ENCODE measurements at regions not wholly inside any gene's neighbourhood (a gene's known extent, or its start where the extent isn't known, plus 50 kb on each side); places are given as distances from the start of the nearest gene placed in this dataset.

DNA sequence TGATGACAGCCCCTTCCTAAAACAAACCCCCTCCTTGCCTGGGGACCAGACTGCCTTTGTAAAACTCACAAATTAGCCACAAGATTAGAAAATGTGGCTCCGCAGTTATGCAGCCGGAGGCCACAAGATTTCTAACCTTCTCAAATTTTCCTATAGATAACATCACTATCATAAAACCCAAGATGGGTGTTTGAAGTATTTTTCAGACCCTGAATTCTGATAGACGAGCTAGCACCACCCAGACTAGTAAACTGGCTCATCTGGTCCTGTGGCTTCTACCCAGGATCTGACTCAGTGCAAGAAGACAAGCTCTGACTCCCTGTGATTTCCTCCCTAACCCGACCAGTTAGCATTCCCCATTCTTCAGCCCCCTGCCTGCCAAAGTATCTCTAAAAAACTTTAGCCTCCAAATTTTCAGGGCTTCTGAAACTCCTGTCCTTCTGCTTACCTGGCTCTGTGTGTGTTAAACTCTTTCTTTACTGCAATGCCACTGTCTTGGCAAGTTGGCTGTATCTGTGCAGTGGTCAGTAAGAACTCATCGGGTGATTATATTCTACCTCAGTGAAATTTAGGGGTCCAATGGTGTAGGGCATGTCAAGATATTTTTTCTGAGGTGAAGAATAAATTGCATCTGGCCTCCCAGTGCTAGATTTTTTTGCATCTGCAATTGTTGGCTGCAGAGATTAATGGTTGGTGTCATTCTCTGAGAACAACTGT, 102.1 kb downstream of the S1PR1 start:
- no peak overlapping the region for H3K4me3 ChIP-seq (ENCODE audit: low read length)
- H3K9me3 ChIP-seq (replicated peaks; ENCODE audit: control insufficient read depth, low read depth, low read length) = no peaks in the 10 kb centered on the region
- no peaks in the 10 kb centered on the region for H3K36me3 ChIP-seq (ENCODE audit: control insufficient read depth, insufficient read depth, low read length)
- no peak overlapping the region for H3K27ac ChIP-seq (ENCODE audit: low read length)
- H3K27me3 ChIP-seq (ENCODE audit: control insufficient read depth, insufficient read depth, low read length) = no peaks in the 10 kb centered on the region
- WGBS (ENCODE audit: insufficient coverage) = 66% methylated on average over 3 of the region's 5 CpGs
- H3K4me1 ChIP-seq (ENCODE audit: control insufficient read depth, insufficient read depth, low read length) = no peaks in the 10 kb centered on the region
- DNase-seq = no peak

DNA sequence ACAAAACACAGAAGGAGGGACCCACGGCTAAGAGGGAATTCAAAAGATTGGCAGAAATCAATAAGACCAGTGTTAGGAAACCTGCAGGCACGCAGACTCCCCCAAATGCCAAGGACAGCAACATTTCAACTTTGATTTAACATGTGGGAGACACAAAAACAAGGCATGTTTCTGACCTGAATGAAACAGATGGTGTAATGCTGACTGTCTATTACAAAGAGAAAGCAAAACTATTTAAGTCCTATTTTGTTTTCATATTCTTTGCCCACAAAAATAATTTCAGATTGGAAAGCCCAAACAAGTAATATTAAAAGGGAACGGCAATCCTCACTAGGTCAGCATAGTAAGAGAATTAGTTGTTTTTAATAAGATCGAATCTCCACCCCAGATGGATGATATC, 107.9 kb downstream of the S1PR1 start:
- no peaks in the 10 kb centered on the region for H3K27me3 ChIP-seq (ENCODE audit: control insufficient read depth, insufficient read depth, low read length)
- no peak overlapping the region for H3K4me3 ChIP-seq (ENCODE audit: low read length)

GRCh38 chr1:101346419-101346818, 109.6 kb downstream of the S1PR1 start:
- Histone ChIP-seq H3K9me3 (replicated peaks; ENCODE audit: control insufficient read depth, low read depth, low read length) (no peaks in the 10 kb centered on the region), H3K27ac (ENCODE audit: low read length) (no peak overlapping the region), H3K4me3 (ENCODE audit: low read length) (no peak overlapping the region), H3K27me3 (ENCODE audit: control insufficient read depth, insufficient read depth, low read length) (no peaks in the 10 kb centered on the region), H3K4me1 (ENCODE audit: control insufficient read depth, insufficient read depth, low read length) (no peaks in the 10 kb centered on the region), H3K36me3 (ENCODE audit: control insufficient read depth, insufficient read depth, low read length) (no peaks in the 10 kb centered on the region)
- no CpG with 5 or more reads among the region's 2 CpGs for WGBS (ENCODE audit: insufficient coverage)
- DNase-seq = no peak

More for the DNA sequence above, 107.9 kb downstream of the S1PR1 start:
- Histone ChIP-seq H3K9me3 (replicated peaks; ENCODE audit: control insufficient read depth, low read depth, low read length) (no peaks in the 10 kb centered on the region), H3K36me3 (ENCODE audit: control insufficient read depth, insufficient read depth, low read length) (no peaks in the 10 kb centered on the region), H3K27ac (ENCODE audit: low read length) (no peak overlapping the region), H3K4me1 (ENCODE audit: control insufficient read depth, insufficient read depth, low read length) (no peaks in the 10 kb centered on the region)
- DNase-seq = no peak
- no CpG with 5 or more reads among the region's 4 CpGs for WGBS (ENCODE audit: insufficient coverage)

DNA sequence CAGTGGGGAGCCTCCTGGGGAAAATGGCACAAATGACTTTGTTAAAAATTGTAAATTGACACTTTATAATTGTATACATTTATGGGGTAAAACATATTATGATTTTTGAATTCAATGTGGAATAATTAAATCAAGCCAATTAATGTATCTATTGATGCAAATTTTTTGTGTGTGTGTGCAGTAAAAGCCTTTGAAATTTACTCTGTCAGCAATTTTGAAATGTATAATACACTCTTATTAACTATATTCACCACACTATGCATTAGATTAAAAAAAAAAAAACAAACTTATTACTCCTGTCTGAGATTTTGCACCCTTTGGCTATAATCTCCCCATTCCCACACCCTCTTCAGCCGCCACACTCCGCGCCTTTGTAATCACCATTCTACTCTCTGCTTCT, 119.2 kb downstream of the S1PR1 start:
- Histone ChIP-seq H3K4me3 (ENCODE audit: low read length) (no peak overlapping the region), H3K36me3 (ENCODE audit: control insufficient read depth, insufficient read depth, low read length) (no peaks in the 10 kb centered on the region), H3K27me3 (ENCODE audit: control insufficient read depth, insufficient read depth, low read length) (no peaks in the 10 kb centered on the region), H3K4me1 (ENCODE audit: control insufficient read depth, insufficient read depth, low read length) (no peaks in the 10 kb centered on the region), H3K27ac (ENCODE audit: low read length) (no peak overlapping the region), H3K9me3 (replicated peaks; ENCODE audit: control insufficient read depth, low read depth, low read length) (no peaks in the 10 kb centered on the region)
- no peak for DNase-seq
- WGBS (ENCODE audit: insufficient coverage) = no CpG with 5 or more reads among the region's 3 CpGs

GRCh38 chr1:101356604-101357443, 120.0 kb downstream of the S1PR1 start:
- Histone ChIP-seq H3K9me3 (replicated peaks; ENCODE audit: control insufficient read depth, low read depth, low read length) (no peaks in the 10 kb centered on the region), H3K27me3 (ENCODE audit: control insufficient read depth, insufficient read depth, low read length) (no peaks in the 10 kb centered on the region), H3K36me3 (ENCODE audit: control insufficient read depth, insufficient read depth, low read length) (no peaks in the 10 kb centered on the region), H3K4me3 (ENCODE audit: low read length) (no peak overlapping the region), H3K27ac (ENCODE audit: low read length) (no peak overlapping the region), H3K4me1 (ENCODE audit: control insufficient read depth, insufficient read depth, low read length) (no peaks in the 10 kb centered on the region)
- no CpG with 5 or more reads among the region's 5 CpGs for WGBS (ENCODE audit: insufficient coverage)
- DNase-seq = no peak

GRCh38 chr1:101357444-101357986, 120.7 kb downstream of the S1PR1 start:
- peak; percentile 81 for DNase-seq
- H3K27ac ChIP-seq (ENCODE audit: low read length) = no peak overlapping the region
- H3K27me3 ChIP-seq (ENCODE audit: control insufficient read depth, insufficient read depth, low read length) = no peaks in the 10 kb centered on the region
- no peaks in the 10 kb centered on the region for H3K9me3 ChIP-seq (replicated peaks; ENCODE audit: control insufficient read depth, low read depth, low read length)
- H3K4me1 ChIP-seq (ENCODE audit: control insufficient read depth, insufficient read depth, low read length) = no peaks in the 10 kb centered on the region
- WGBS (ENCODE audit: insufficient coverage) = 81% methylated on average over 3 of the region's 4 CpGs
- H3K4me3 ChIP-seq (ENCODE audit: low read length) = no peak overlapping the region
- no peaks in the 10 kb centered on the region for H3K36me3 ChIP-seq (ENCODE audit: control insufficient read depth, insufficient read depth, low read length)

DNA sequence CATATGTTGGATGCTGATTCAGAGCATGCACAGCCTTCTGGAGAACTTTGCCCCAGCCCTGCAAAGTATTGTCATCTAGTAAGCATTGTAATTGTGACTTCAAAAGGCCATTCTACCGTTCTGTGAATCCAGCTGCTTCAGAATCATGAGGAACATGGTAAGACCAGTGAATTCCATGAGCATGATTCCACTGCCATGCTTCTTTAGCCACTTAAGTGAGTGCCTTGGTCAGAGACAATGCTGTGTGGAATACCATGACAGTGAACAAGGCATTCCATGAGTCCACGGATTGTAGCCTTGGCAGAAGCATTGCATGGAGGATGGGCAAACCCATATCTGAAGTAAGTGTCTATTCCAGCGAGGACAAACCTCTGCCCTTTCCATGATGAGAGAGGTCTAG, 123.7 kb downstream of the S1PR1 start:
- DNase-seq = no peak
- 75% methylated on average over 3 of the region's 3 CpGs for WGBS (ENCODE audit: insufficient coverage)
- H3K4me1 ChIP-seq (ENCODE audit: control insufficient read depth, insufficient read depth, low read length) = no peaks in the 10 kb centered on the region
- no peaks in the 10 kb centered on the region for H3K27me3 ChIP-seq (ENCODE audit: control insufficient read depth, insufficient read depth, low read length)
- H3K36me3 ChIP-seq (ENCODE audit: control insufficient read depth, insufficient read depth, low read length) = no peaks in the 10 kb centered on the region
- no peaks in the 10 kb centered on the region for H3K9me3 ChIP-seq (replicated peaks; ENCODE audit: control insufficient read depth, low read depth, low read length)
- H3K27ac ChIP-seq (ENCODE audit: low read length) = no peak overlapping the region
- H3K4me3 ChIP-seq (ENCODE audit: low read length) = no peak overlapping the region

DNA sequence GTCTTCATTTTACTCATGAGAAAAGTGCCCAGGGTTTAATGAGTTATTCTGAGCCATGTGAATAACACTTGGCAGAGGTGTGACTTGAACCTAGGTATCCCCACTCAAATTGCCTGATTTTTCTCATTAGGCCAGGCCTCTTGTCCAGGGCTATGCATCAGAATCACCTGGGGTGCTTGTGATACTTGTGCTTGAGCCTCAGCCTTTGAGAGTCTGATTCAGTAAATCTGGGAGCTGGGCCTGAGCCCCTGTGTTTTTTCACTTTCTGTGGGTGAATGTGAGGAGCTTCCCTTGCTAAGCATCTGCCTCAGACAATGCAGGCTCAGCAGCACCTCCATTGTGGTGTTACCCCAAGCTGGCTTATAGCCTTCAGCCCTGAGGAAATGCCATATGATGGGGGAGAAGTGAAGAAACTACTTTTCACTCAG, 127.1 kb downstream of the S1PR1 start:
- H3K4me1 ChIP-seq (ENCODE audit: control insufficient read depth, insufficient read depth, low read length) = no peaks in the 10 kb centered on the region
- no peaks in the 10 kb centered on the region for H3K36me3 ChIP-seq (ENCODE audit: control insufficient read depth, insufficient read depth, low read length)
- H3K27me3 ChIP-seq (ENCODE audit: control insufficient read depth, insufficient read depth, low read length) = no peaks in the 10 kb centered on the region
- no peaks in the 10 kb centered on the region for H3K9me3 ChIP-seq (replicated peaks; ENCODE audit: control insufficient read depth, low read depth, low read length)
- H3K4me3 ChIP-seq (ENCODE audit: low read length) = no peak overlapping the region
- no peak for DNase-seq
- H3K27ac ChIP-seq (ENCODE audit: low read length) = no peak overlapping the region

DNA sequence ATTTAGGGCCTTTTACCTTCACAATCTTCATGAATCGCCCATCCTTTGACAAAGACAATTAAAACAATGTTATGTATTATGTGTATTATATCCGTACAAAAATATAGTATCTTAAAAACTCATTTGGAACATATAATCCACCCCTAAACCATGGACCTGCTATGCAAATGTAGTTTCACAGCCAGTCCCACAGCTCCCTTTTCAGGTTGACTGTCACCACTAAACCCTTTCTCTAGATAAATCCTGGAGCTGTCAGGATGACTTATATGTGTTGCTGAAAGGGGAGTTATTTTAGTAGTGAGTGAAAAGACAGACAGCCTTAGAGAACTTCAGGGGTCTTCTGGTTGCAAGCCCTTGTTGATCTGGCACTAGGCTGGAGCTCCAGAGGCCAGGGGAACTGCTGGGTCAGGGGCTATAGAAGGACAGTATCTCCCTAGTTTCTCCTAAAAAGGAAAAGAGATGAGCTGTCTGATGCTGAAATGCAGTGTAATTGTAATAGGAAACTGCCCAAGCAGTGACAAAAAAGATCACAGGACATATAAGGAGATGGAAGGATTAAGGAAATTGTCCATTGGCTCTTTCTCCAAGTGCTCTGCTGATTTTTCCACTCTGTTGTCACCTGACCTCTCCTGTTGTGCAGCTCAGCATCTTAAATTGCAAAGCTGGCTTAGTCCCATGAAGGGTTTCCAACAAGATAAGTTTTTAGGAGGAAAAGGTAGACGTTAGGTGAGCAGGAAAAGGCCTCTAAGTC, 127.7 kb downstream of the S1PR1 start:
- DNase-seq = no peak
- Histone ChIP-seq H3K36me3 (ENCODE audit: control insufficient read depth, insufficient read depth, low read length) (no peaks in the 10 kb centered on the region), H3K27ac (ENCODE audit: low read length) (no peak overlapping the region), H3K4me1 (ENCODE audit: control insufficient read depth, insufficient read depth, low read length) (no peaks in the 10 kb centered on the region), H3K27me3 (ENCODE audit: control insufficient read depth, insufficient read depth, low read length) (no peaks in the 10 kb centered on the region), H3K9me3 (replicated peaks; ENCODE audit: control insufficient read depth, low read depth, low read length) (no peaks in the 10 kb centered on the region), H3K4me3 (ENCODE audit: low read length) (no peak overlapping the region)
- 73% methylated on average over 1 of the region's 3 CpGs for WGBS (ENCODE audit: insufficient coverage)

DNA sequence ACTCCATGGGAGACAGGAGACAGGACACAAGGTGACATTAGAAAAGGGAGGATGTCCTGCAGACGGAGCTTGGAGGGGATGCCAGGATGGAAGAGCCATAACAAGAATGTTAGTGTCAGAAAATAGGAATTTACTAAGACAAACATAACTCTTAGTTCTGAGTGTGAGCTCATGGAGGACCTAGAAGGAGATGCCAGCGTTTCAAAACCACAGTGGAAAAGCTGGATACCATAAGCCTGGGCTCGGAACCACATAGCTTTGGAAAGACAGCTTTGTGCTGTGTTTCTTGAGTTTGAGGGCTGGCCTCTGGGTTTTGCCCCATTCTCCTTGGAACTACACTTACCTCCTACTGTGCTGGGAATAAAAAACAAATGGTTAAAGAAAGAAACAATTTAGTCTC, 128.4 kb downstream of the S1PR1 start:
- WGBS (ENCODE audit: insufficient coverage) = 81% methylated on average over 2 of the region's 3 CpGs
- DNase-seq = no peak
- Histone ChIP-seq H3K4me3 (ENCODE audit: low read length) (no peak overlapping the region), H3K4me1 (ENCODE audit: control insufficient read depth, insufficient read depth, low read length) (no peaks in the 10 kb centered on the region), H3K27ac (ENCODE audit: low read length) (no peak overlapping the region), H3K9me3 (replicated peaks; ENCODE audit: control insufficient read depth, low read depth, low read length) (no peaks in the 10 kb centered on the region), H3K27me3 (ENCODE audit: control insufficient read depth, insufficient read depth, low read length) (no peaks in the 10 kb centered on the region), H3K36me3 (ENCODE audit: control insufficient read depth, insufficient read depth, low read length) (no peaks in the 10 kb centered on the region)
